NCI-H748 treated with DMSO at 0.1 percent for 48 hours (cell line): ENCODE measurements at regions not wholly inside any gene's neighbourhood (a gene's known extent, or its start where the extent isn't known, plus 50 kb on each side); places are given as distances from the start of the nearest gene placed in this dataset.
A peak's percentile ranks its signal among the peaks of the same experiment; 100 is the strongest.
"Not testable (repeated sequence)": the region's sequence is repeated elsewhere in the genome, so short reads cannot be mapped to it uniquely, and the experiment has no call there.

Experiments
- DNase-seq: peaks from one replicate; lab custom pipeline; 2025; lab: John Stamatoyannopoulos, UW

GRCh38 chr7:21318916-21319270 is 109.0 kb upstream of the SP4 start:
- DNase-seq: peak; percentile 42

- DNase-seq: no peak
These were observed 101.6 kb upstream of the SP4 start for GRCh38 chr7:21326241-21326640.

GRCh38 chr7:21326921-21327320 is 101.0 kb upstream of the SP4 start:
- DNase-seq: no peak

- no peak for DNase-seq
These were observed 100.2 kb upstream of the SP4 start for GRCh38 chr7:21327422-21328409.

GRCh38 chr7:21330462-21331178 is 97.3 kb upstream of the SP4 start:
- no peak for DNase-seq

GRCh38 chr7:21334906-21335305 is 93.0 kb upstream of the SP4 start:
- DNase-seq: no peak

GRCh38 chr7:21336743-21337142 is 91.1 kb upstream of the SP4 start:
- DNase-seq: no peak

- DNase-seq: no peak
These were observed 89.1 kb upstream of the SP4 start for GRCh38 chr7:21338728-21339164.

- not testable (repeated sequence) for DNase-seq
These were observed 83.0 kb upstream of the SP4 start for GRCh38 chr7:21344900-21345299.

GRCh38 chr7:21345361-21345760 is 82.5 kb upstream of the SP4 start:
- no peak for DNase-seq

GRCh38 chr7:21346297-21346696 is 81.6 kb upstream of the SP4 start:
- DNase-seq: no peak

GRCh38 chr7:21352540-21353387 is 75.1 kb upstream of the SP4 start:
- DNase-seq: no peak

GRCh38 chr7:21353388-21353780 is 74.5 kb upstream of the SP4 start:
- DNase-seq: no peak

GRCh38 chr7:21354284-21354683 is 73.6 kb upstream of the SP4 start:
- DNase-seq: no peak

- DNase-seq: no peak
These were observed 72.4 kb upstream of the SP4 start for GRCh38 chr7:21355406-21355874.

GRCh38 chr7:21356616-21357015 is 71.3 kb upstream of the SP4 start:
- DNase-seq: no peak

- DNase-seq: no peak
These were observed 70.5 kb upstream of the SP4 start for GRCh38 chr7:21357151-21358097.

- no peak for DNase-seq
These were observed 69.2 kb upstream of the SP4 start for GRCh38 chr7:21358648-21359047.

- DNase-seq: no peak
These were observed 68.7 kb upstream of the SP4 start for GRCh38 chr7:21359163-21359562.

- DNase-seq: no peak
These were observed 66.3 kb upstream of the SP4 start for GRCh38 chr7:21361413-21362125.
